Liver (tissue), 8 donors: ENCODE measurements at regions not wholly inside any gene's neighbourhood (a gene's known extent, or its start where the extent isn't known, plus 50 kb on each side); places are given as distances from the start of the nearest gene placed in this dataset.

Source experiments
- DNase-seq: peaks from one replicate; pipeline ENCODE4 v3.0.0-alpha.2; 2017; ENCODE audit warnings: low spot score
- H3K27ac ChIP-seq, 2 donors: one replicate each; pipeline ENCODE4 v1.7.0; 2013; ENCODE audit warnings: inconsistent platforms in 2 of 2, low read length in 2 of 2, control low read depth in 1 of 2, low read depth in 1 of 2, mild to moderate bottlenecking in 1 of 2
- H3K27me3 ChIP-seq, 4 donors: one replicate each; pipeline versions ENCODE4 v1.6.1 to v1.7.0; 2013; ENCODE audit warnings: low read length in 3 of 4, inconsistent platforms in 1 of 4, mild to moderate bottlenecking in 1 of 4, moderate library complexity in 1 of 4; ENCODE audit not compliant: control insufficient read depth in 4 of 4, insufficient read depth in 4 of 4
- H3K36me3 ChIP-seq, 4 donors: one replicate each; pipeline versions ENCODE4 v1.6.1 to v1.7.0; 2013; ENCODE audit warnings: low read length in 3 of 4, mild to moderate bottlenecking in 3 of 4, low read depth in 1 of 4, moderate library complexity in 1 of 4; ENCODE audit not compliant: control insufficient read depth in 4 of 4, insufficient read depth in 3 of 4
- H3K4me1 ChIP-seq, 4 donors: one replicate each; pipeline versions ENCODE4 v1.6.1 to v1.7.0; 2013; ENCODE audit warnings: low read length in 3 of 4, mild to moderate bottlenecking in 3 of 4, moderate library complexity in 1 of 4; ENCODE audit not compliant: control insufficient read depth in 4 of 4, insufficient read depth in 4 of 4
- H3K4me3 ChIP-seq, 3 donors: one replicate each; pipeline versions ENCODE4 v1.6.1 to v1.7.0; 2013; ENCODE audit warnings: low read length in 3 of 3, control low read depth in 1 of 3, low read depth in 1 of 3, mild to moderate bottlenecking in 1 of 3
- H3K9ac ChIP-seq, 2 donors: one replicate each; pipeline ENCODE4 v1.7.0; 2013; ENCODE audit warnings: low read length in 2 of 2, mild to moderate bottlenecking in 2 of 2, moderate library complexity in 2 of 2, control low read depth in 1 of 2, low read depth in 1 of 2
- H3K9me3 ChIP-seq, 4 donors: one replicate each; pipeline versions ENCODE4 v1.6.1 to v1.7.0; 2013; ENCODE audit warnings: low read length in 3 of 4; ENCODE audit not compliant: control insufficient read depth in 4 of 4
- FOXA1 ChIP-seq: IDR thresholded peaks from 2 replicates; pipeline ENCODE4 v1.6.1; 2016; ENCODE audit warnings: antibody characterized with exemption
- FOXA2 ChIP-seq: IDR thresholded peaks from 2 replicates; pipeline ENCODE4 v1.6.1; 2016; ENCODE audit warnings: antibody characterized with exemption
- GABPA ChIP-seq, 2 donors: IDR thresholded peaks in 1 of 2; conservative IDR thresholded peaks in 1 of 2; 2 replicates each; pipeline ENCODE4 v1.6.1; 2016; ENCODE audit warnings: antibody characterized with exemption in 2 of 2, mild to moderate bottlenecking in 1 of 2, moderate library complexity in 1 of 2
- HNF4G ChIP-seq: IDR thresholded peaks from 2 replicates; pipeline ENCODE4 v1.6.1; 2016; ENCODE audit warnings: antibody characterized with exemption
- NR2F2 ChIP-seq: IDR thresholded peaks from 2 replicates; pipeline ENCODE4 v1.6.1; 2016; ENCODE audit warnings: antibody characterized with exemption
- RAD21 ChIP-seq, 2 donors: IDR thresholded peaks; 2 replicates each; pipeline ENCODE4 v1.6.1; 2016; ENCODE audit warnings: antibody characterized with exemption in 2 of 2, mild to moderate bottlenecking in 2 of 2
- WGBS: extraction: QIAGEN DNeasy Blood & Tissue Kit; methylation state at CpG from one replicate; pipeline ENCODE4 v1.1.7; 2013; 5-methylcytosine and 5-hydroxymethylcytosine counted together
- TF ChIP-seq, protein P1 (sequence below): IDR thresholded peaks from 2 replicates; pipeline ENCODE4 v1.6.1; 2016; ENCODE audit warnings: antibody characterized with exemption, mild to moderate bottlenecking
- TF ChIP-seq, protein P2 (sequence below): IDR thresholded peaks from 2 replicates; pipeline ENCODE4 v1.6.1; 2016; ENCODE audit warnings: antibody characterized with exemption
- TF ChIP-seq, protein P3 (sequence below): fragments of 150-350 bp; IDR thresholded peaks from 2 replicates; pipeline ENCODE4 v1.5.1; 2017; ENCODE audit warnings: improper control_type of control experiment, low read depth, low read length; ENCODE audit not compliant: missing input control
- donor health status: healthy.
- donor health status: healthy.
- donor health status: healthy.
- donor health status: healthy.
- donor health status: healthy.

DNA sequence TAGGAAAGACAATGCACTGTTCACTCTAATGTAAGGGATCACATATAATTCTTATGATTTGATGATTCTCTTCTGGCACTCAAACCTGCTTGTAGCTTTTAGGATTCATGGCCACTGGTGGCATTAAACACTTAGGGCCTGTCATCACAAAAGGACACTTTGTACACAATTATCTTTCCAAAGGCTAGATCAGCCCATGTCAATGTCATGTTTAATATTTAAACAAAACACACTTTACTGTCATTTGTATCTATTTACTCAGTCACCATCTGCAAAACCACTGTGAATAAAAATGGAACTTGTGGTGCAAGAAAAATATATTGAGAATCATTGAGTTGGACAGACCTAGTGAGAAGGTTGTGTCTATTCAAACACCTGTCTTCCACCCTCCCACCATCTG, 83.6 kb upstream of the TTC29 start (continued):
- TF ChIP-seq, protein P1, sequence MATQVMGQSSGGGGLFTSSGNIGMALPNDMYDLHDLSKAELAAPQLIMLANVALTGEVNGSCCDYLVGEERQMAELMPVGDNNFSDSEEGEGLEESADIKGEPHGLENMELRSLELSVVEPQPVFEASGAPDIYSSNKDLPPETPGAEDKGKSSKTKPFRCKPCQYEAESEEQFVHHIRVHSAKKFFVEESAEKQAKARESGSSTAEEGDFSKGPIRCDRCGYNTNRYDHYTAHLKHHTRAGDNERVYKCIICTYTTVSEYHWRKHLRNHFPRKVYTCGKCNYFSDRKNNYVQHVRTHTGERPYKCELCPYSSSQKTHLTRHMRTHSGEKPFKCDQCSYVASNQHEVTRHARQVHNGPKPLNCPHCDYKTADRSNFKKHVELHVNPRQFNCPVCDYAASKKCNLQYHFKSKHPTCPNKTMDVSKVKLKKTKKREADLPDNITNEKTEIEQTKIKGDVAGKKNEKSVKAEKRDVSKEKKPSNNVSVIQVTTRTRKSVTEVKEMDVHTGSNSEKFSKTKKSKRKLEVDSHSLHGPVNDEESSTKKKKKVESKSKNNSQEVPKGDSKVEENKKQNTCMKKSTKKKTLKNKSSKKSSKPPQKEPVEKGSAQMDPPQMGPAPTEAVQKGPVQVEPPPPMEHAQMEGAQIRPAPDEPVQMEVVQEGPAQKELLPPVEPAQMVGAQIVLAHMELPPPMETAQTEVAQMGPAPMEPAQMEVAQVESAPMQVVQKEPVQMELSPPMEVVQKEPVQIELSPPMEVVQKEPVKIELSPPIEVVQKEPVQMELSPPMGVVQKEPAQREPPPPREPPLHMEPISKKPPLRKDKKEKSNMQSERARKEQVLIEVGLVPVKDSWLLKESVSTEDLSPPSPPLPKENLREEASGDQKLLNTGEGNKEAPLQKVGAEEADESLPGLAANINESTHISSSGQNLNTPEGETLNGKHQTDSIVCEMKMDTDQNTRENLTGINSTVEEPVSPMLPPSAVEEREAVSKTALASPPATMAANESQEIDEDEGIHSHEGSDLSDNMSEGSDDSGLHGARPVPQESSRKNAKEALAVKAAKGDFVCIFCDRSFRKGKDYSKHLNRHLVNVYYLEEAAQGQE = no peak
- TF ChIP-seq FOXA1 (no peak), FOXA2 (no peak)

DNA sequence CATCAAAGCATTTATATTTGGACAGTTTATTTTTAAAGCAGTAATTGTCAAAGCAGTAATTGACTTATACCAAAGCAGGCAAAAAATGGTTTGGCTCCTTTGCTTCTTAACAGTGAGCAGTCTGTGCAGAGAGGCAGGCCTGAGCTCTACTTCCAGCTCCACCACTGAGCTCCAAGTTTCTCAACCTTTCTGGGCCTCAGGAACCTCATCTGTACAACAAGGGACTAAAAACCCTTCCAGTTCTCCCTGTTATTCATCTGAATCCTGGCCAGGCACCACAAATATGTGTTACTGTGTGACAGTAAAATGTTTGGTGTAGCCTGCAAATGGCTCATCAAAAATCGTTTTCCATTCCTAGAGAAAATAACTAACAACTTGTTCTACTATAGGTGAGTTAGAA, 88.7 kb upstream of the TTC29 start:
- Histone ChIP-seq H3K27ac (no peak overlapping the region), H3K9ac (no peak overlapping the region), H3K36me3 (no peaks in the 10 kb centered on the region), H3K4me1 (no peaks in the 10 kb centered on the region), H3K4me3 (no peak overlapping the region), H3K9me3 (no peaks in the 10 kb centered on the region), H3K27me3 (peaks cover 0 to under 1% (median 0%) of the 10 kb centered on the region in 4 donors)
- WGBS = 68% methylated on average over 1 of the region's 1 CpG
- DNase-seq = no peak
- TF ChIP-seq GABPA (IDR thresholded peaks at IDR 0.05 in 1 of 2, conservative IDR thresholded peaks at IDR 0.05 in 1 of 2) (no peak), NR2F2 (no peak), FOXA2 (no peak), RAD21 (IDR thresholded peaks at IDR 0.05) (no peak), HNF4G (no peak)
- TF ChIP-seq, protein P2, sequence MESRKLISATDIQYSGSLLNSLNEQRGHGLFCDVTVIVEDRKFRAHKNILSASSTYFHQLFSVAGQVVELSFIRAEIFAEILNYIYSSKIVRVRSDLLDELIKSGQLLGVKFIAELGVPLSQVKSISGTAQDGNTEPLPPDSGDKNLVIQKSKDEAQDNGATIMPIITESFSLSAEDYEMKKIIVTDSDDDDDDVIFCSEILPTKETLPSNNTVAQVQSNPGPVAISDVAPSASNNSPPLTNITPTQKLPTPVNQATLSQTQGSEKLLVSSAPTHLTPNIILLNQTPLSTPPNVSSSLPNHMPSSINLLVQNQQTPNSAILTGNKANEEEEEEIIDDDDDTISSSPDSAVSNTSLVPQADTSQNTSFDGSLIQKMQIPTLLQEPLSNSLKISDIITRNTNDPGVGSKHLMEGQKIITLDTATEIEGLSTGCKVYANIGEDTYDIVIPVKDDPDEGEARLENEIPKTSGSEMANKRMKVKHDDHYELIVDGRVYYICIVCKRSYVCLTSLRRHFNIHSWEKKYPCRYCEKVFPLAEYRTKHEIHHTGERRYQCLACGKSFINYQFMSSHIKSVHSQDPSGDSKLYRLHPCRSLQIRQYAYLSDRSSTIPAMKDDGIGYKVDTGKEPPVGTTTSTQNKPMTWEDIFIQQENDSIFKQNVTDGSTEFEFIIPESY = no peak
- TF ChIP-seq, protein P1 = no peak
- TF ChIP-seq, protein P3, sequence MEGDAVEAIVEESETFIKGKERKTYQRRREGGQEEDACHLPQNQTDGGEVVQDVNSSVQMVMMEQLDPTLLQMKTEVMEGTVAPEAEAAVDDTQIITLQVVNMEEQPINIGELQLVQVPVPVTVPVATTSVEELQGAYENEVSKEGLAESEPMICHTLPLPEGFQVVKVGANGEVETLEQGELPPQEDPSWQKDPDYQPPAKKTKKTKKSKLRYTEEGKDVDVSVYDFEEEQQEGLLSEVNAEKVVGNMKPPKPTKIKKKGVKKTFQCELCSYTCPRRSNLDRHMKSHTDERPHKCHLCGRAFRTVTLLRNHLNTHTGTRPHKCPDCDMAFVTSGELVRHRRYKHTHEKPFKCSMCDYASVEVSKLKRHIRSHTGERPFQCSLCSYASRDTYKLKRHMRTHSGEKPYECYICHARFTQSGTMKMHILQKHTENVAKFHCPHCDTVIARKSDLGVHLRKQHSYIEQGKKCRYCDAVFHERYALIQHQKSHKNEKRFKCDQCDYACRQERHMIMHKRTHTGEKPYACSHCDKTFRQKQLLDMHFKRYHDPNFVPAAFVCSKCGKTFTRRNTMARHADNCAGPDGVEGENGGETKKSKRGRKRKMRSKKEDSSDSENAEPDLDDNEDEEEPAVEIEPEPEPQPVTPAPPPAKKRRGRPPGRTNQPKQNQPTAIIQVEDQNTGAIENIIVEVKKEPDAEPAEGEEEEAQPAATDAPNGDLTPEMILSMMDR = no peak
